Lower lobe of right lung (tissue), 2 donors: ENCODE measurements at regions not wholly inside any gene's neighbourhood (a gene's known extent, or its start where the extent isn't known, plus 50 kb on each side); places are given as distances from the start of the nearest gene placed in this dataset.

Experiments used
- ATAC-seq, 2 donors: fragments of 200-7000 bp; cut with Tn5 transposase; one replicate each; pipeline ENCODE4 v1.9.1; 2020 to 2022; ENCODE audit warnings: mild to moderate bottlenecking in 2 of 2, moderate library complexity in 2 of 2
- DNase-seq: peaks from one replicate; pipeline ENCODE4 v3.0.0-alpha.2; 2020
- H3K27ac ChIP-seq: fragments of 200-600 bp; one replicate; pipeline ENCODE4 v1.8.0; 2022
- H3K27me3 ChIP-seq: fragments of 200-600 bp; one replicate; pipeline ENCODE4 v1.8.0; 2022; ENCODE audit warnings: low read depth
- H3K36me3 ChIP-seq: fragments of 200-600 bp; one replicate; pipeline ENCODE4 v1.8.0; 2022; ENCODE audit warnings: mild to moderate bottlenecking
- H3K4me1 ChIP-seq: fragments of 200-600 bp; one replicate; pipeline ENCODE4 v1.8.0; 2022
- H3K4me3 ChIP-seq: fragments of 200-600 bp; one replicate; pipeline ENCODE4 v1.8.0; 2022; ENCODE audit warnings: mild to moderate bottlenecking
- H3K9me3 ChIP-seq: fragments of 200-600 bp; one replicate; pipeline ENCODE4 v1.8.0; 2022
- intact Hi-C: fragments of 100-400 bp; cut with DNase I; formaldehyde crosslinking; loops from one replicate; pipeline ENCODE4 v1.11.0; 2022
- TF ChIP-seq, protein P1 (sequence below): fragments of 200-600 bp; IDR thresholded peaks from one replicate; pipeline ENCODE4 v1.8.0; 2022; ENCODE audit warnings: antibody characterized with exemption, mild to moderate bottlenecking
- donor health status: DM: no; HTN: yes; CAD: no; lungs with severe emphysema.

DNA sequence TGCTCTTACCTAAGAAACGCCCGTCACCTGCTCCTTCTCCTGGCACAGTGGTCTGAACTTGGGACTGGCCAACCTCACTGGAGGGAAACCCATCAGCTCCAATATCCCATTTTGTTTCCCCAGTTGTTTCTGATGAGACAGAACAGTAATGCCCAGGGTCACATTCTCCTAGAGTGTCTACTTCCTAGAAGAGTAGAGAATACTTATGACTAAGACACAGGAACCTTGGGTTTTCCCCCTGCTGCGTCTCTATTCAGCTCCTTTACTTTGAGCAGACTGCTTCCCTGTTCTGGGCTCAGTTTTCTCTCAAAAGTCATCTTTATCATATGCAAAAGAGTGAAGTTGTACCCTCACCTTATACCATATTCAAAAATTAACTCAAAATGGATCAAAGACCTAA, 79.4 kb downstream of the POLR2M start:
- no peaks in the 10 kb centered on the region for H3K4me1 ChIP-seq
- H3K36me3 ChIP-seq: no peaks in the 10 kb centered on the region
- ATAC-seq: no peak
- no peak overlapping the region for H3K4me3 ChIP-seq
- H3K27ac ChIP-seq: no peak overlapping the region
- H3K9me3 ChIP-seq: no peaks in the 10 kb centered on the region
- DNase-seq: no peak
- intact Hi-C loops: no loop called here
- TF ChIP-seq, protein P1, sequence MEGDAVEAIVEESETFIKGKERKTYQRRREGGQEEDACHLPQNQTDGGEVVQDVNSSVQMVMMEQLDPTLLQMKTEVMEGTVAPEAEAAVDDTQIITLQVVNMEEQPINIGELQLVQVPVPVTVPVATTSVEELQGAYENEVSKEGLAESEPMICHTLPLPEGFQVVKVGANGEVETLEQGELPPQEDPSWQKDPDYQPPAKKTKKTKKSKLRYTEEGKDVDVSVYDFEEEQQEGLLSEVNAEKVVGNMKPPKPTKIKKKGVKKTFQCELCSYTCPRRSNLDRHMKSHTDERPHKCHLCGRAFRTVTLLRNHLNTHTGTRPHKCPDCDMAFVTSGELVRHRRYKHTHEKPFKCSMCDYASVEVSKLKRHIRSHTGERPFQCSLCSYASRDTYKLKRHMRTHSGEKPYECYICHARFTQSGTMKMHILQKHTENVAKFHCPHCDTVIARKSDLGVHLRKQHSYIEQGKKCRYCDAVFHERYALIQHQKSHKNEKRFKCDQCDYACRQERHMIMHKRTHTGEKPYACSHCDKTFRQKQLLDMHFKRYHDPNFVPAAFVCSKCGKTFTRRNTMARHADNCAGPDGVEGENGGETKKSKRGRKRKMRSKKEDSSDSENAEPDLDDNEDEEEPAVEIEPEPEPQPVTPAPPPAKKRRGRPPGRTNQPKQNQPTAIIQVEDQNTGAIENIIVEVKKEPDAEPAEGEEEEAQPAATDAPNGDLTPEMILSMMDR: no peak
- H3K27me3 ChIP-seq: no peaks in the 10 kb centered on the region

- DNase-seq: no peak
- ATAC-seq: no peak
Observed at GRCh38 chr15:57789225-57789624, 82.7 kb downstream of the POLR2M start.

GRCh38 chr15:57792724-57793449, 86.4 kb downstream of the POLR2M start:
- intact Hi-C loops: no loop called here
- ATAC-seq: no peak
- Histone ChIP-seq H3K9me3 (no peaks in the 10 kb centered on the region), H3K27me3 (no peaks in the 10 kb centered on the region), H3K4me1 (peaks cover 13% of the 10 kb centered on the region), H3K27ac (no peak overlapping the region), H3K36me3 (no peaks in the 10 kb centered on the region), H3K4me3 (no peak overlapping the region)
- TF ChIP-seq, protein P1: no peak
- no peak for DNase-seq

More at GRCh38 chr15:57789225-57789624, 82.7 kb downstream of the POLR2M start:
- H3K27ac ChIP-seq: no peak overlapping the region
- H3K36me3 ChIP-seq: no peaks in the 10 kb centered on the region
- intact Hi-C loops: no loop called here
- TF ChIP-seq, protein P1: no peak
- H3K4me1 ChIP-seq: no peaks in the 10 kb centered on the region
- no peak overlapping the region for H3K4me3 ChIP-seq
- H3K9me3 ChIP-seq: no peaks in the 10 kb centered on the region
- H3K27me3 ChIP-seq: no peaks in the 10 kb centered on the region

DNA sequence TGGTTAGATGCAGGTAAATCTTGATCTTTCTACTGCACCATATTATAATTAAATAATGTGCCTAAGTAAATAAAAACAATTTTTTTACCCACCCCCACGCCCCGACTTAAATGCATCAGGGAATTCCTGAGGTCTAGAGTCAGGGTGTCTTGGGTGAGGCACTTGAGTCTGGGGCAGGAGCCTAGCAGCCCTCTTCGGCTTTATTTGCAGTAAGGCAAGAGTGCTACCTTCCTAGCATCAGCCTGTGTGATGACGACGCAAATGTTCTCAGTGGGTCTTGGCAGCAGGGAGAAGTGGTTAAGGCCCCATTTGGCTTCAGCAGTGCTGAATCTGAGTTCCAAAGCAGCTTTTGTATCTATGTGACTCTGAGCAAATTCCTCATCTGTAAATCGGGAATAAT, 88.7 kb downstream of the POLR2M start:
- intact Hi-C loops: no loop called here
- H3K36me3 ChIP-seq: no peaks in the 10 kb centered on the region
- H3K27me3 ChIP-seq: no peaks in the 10 kb centered on the region
- ATAC-seq: peak; percentile 34 to 82
- DNase-seq: no peak
- TF ChIP-seq, protein P1: no peak
- H3K27ac ChIP-seq: no peak overlapping the region
- H3K9me3 ChIP-seq: no peaks in the 10 kb centered on the region
- H3K4me3 ChIP-seq: no peak overlapping the region
- peaks cover 13% of the 10 kb centered on the region for H3K4me1 ChIP-seq

DNA sequence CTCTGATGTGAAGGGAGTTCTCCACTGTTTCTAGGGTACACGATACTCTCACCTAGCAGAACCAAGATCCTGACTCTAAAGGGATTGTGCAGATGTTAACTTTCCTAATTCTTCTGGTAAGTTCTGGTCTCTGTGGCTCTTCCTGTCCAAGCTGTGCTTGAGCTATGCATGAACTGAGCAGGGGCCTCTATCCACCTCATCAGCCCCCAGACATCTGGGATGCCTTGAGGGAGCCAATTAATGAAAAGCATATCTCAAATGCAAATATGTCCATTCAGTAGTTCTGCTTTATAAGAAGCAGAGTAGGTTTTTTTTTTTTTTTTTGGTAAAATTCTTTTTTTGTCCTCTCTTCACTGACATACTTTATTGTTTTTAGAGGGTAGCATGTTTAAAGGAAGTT, 89.6 kb downstream of the POLR2M start:
- Histone ChIP-seq H3K36me3 (no peaks in the 10 kb centered on the region), H3K27me3 (no peaks in the 10 kb centered on the region), H3K4me1 (peaks cover 13% of the 10 kb centered on the region), H3K27ac (no peak overlapping the region), H3K4me3 (no peak overlapping the region), H3K9me3 (no peaks in the 10 kb centered on the region)
- DNase-seq (no peak), ATAC-seq (no peak)
- TF ChIP-seq, protein P1: no peak
- intact Hi-C loops: no loop called here
